ENCODE measurements at regions not wholly inside any gene's neighbourhood (a gene's known extent, or its start where the extent isn't known, plus 50 kb on each side); places are given as distances from the start of the nearest gene placed in this dataset.

DNA sequence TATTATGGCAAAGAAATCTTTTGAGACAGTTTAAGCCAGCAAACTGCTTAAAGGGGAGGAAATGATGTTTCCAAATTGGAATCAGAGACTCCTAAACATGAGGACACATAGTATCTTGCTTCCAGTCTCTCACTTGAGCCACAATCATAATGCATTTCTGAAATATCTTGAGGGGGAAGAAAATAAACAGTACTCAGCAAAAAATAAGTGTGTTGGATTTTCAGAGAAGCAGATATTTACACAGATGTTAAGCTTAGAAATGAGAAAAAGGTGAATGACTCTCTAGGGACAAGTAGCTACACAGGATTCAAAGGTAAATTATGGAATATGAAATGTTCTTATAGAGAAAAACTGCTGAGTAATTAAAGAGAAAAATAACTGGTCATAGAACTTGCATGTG is 1583.6 kb downstream of the CDH8 start:
- no peaks in the 10 kb centered on the region for H3K9me2 ChIP-seq (ENCODE audit: insufficient read depth)
- H2AFZ ChIP-seq = no peak overlapping the region
- no peaks in the 10 kb centered on the region for H3K27me3 ChIP-seq (ENCODE audit: insufficient read depth)
- TF ChIP-seq, protein P1, sequence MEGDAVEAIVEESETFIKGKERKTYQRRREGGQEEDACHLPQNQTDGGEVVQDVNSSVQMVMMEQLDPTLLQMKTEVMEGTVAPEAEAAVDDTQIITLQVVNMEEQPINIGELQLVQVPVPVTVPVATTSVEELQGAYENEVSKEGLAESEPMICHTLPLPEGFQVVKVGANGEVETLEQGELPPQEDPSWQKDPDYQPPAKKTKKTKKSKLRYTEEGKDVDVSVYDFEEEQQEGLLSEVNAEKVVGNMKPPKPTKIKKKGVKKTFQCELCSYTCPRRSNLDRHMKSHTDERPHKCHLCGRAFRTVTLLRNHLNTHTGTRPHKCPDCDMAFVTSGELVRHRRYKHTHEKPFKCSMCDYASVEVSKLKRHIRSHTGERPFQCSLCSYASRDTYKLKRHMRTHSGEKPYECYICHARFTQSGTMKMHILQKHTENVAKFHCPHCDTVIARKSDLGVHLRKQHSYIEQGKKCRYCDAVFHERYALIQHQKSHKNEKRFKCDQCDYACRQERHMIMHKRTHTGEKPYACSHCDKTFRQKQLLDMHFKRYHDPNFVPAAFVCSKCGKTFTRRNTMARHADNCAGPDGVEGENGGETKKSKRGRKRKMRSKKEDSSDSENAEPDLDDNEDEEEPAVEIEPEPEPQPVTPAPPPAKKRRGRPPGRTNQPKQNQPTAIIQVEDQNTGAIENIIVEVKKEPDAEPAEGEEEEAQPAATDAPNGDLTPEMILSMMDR (conservative IDR thresholded peaks at IDR 0.05; ENCODE audit: low read depth in 2 of 2) = no peak
- TF ChIP-seq, protein P2, sequence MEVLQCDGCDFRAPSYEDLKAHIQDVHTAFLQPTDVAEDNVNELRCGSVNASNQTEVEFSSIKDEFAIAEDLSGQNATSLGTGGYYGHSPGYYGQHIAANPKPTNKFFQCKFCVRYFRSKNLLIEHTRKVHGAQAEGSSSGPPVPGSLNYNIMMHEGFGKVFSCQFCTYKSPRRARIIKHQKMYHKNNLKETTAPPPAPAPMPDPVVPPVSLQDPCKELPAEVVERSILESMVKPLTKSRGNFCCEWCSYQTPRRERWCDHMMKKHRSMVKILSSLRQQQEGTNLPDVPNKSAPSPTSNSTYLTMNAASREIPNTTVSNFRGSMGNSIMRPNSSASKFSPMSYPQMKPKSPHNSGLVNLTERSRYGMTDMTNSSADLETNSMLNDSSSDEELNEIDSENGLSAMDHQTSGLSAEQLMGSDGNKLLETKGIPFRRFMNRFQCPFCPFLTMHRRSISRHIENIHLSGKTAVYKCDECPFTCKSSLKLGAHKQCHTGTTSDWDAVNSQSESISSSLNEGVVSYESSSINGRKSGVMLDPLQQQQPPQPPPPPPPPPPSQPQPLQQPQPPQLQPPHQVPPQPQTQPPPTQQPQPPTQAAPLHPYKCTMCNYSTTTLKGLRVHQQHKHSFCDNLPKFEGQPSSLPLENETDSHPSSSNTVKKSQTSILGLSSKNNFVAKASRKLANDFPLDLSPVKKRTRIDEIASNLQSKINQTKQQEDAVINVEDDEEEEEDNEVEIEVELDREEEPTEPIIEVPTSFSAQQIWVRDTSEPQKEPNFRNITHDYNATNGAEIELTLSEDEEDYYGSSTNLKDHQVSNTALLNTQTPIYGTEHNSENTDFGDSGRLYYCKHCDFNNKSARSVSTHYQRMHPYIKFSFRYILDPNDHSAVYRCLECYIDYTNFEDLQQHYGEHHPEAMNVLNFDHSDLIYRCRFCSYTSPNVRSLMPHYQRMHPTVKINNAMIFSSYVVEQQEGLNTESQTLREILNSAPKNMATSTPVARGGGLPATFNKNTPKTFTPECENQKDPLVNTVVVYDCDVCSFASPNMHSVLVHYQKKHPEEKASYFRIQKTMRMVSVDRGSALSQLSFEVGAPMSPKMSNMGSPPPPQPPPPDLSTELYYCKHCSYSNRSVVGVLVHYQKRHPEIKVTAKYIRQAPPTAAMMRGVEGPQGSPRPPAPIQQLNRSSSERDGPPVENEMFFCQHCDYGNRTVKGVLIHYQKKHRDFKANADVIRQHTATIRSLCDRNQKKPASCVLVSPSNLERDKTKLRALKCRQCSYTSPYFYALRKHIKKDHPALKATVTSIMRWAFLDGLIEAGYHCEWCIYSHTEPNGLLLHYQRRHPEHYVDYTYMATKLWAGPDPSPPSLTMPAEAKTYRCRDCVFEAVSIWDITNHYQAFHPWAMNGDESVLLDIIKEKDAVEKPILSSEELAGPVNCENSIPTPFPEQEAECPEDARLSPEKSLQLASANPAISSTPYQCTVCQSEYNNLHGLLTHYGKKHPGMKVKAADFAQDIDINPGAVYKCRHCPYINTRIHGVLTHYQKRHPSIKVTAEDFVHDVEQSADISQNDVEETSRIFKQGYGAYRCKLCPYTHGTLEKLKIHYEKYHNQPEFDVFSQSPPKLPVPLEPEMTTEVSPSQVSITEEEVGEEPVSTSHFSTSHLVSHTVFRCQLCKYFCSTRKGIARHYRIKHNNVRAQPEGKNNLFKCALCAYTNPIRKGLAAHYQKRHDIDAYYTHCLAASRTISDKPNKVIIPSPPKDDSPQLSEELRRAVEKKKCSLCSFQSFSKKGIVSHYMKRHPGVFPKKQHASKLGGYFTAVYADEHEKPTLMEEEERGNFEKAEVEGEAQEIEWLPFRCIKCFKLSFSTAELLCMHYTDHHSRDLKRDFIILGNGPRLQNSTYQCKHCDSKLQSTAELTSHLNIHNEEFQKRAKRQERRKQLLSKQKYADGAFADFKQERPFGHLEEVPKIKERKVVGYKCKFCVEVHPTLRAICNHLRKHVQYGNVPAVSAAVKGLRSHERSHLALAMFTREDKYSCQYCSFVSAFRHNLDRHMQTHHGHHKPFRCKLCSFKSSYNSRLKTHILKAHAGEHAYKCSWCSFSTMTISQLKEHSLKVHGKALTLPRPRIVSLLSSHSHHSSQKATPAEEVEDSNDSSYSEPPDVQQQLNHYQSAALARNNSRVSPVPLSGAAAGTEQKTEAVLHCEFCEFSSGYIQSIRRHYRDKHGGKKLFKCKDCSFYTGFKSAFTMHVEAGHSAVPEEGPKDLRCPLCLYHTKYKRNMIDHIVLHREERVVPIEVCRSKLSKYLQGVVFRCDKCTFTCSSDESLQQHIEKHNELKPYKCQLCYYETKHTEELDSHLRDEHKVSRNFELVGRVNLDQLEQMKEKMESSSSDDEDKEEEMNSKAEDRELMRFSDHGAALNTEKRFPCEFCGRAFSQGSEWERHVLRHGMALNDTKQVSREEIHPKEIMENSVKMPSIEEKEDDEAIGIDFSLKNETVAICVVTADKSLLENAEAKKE (CRISPR knock-in tag; IDR thresholded peaks at IDR 0.05) = no peak
- TF ChIP-seq, protein P3, sequence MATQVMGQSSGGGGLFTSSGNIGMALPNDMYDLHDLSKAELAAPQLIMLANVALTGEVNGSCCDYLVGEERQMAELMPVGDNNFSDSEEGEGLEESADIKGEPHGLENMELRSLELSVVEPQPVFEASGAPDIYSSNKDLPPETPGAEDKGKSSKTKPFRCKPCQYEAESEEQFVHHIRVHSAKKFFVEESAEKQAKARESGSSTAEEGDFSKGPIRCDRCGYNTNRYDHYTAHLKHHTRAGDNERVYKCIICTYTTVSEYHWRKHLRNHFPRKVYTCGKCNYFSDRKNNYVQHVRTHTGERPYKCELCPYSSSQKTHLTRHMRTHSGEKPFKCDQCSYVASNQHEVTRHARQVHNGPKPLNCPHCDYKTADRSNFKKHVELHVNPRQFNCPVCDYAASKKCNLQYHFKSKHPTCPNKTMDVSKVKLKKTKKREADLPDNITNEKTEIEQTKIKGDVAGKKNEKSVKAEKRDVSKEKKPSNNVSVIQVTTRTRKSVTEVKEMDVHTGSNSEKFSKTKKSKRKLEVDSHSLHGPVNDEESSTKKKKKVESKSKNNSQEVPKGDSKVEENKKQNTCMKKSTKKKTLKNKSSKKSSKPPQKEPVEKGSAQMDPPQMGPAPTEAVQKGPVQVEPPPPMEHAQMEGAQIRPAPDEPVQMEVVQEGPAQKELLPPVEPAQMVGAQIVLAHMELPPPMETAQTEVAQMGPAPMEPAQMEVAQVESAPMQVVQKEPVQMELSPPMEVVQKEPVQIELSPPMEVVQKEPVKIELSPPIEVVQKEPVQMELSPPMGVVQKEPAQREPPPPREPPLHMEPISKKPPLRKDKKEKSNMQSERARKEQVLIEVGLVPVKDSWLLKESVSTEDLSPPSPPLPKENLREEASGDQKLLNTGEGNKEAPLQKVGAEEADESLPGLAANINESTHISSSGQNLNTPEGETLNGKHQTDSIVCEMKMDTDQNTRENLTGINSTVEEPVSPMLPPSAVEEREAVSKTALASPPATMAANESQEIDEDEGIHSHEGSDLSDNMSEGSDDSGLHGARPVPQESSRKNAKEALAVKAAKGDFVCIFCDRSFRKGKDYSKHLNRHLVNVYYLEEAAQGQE (IDR thresholded peaks at IDR 0.05; ENCODE audit: unreplicated experiment) = no peak
- TF ChIP-seq ZNF114 (CRISPR knock-in tag; IDR thresholded peaks at IDR 0.05) (no peak), NANOG (IDR thresholded peaks at IDR 0.05; ENCODE audit: borderline replicate concordance) (no peak), JUNB (IDR thresholded peaks at IDR 0.05; ENCODE audit: unreplicated experiment) (no peak), POLR2AphosphoS5 (IDR thresholded peaks at IDR 0.05; ENCODE audit: low read depth) (no peak), STAT1 (IDR thresholded peaks at IDR 0.05; ENCODE audit: unreplicated experiment) (no peak), ZNF331 (CRISPR knock-in tag; IDR thresholded peaks at IDR 0.05; ENCODE audit: low read depth) (no peak), CREB1 (CRISPR knock-in tag; IDR thresholded peaks at IDR 0.05; ENCODE audit: low read depth) (no peak), EZH2phosphoT487 (IDR thresholded peaks at IDR 0.05; ENCODE audit: unreplicated experiment) (no peak), EZH2 (IDR thresholded peaks at IDR 0.05; ENCODE audit: low read depth, unreplicated experiment) (no peak)
- TF ChIP-seq, protein P4, sequence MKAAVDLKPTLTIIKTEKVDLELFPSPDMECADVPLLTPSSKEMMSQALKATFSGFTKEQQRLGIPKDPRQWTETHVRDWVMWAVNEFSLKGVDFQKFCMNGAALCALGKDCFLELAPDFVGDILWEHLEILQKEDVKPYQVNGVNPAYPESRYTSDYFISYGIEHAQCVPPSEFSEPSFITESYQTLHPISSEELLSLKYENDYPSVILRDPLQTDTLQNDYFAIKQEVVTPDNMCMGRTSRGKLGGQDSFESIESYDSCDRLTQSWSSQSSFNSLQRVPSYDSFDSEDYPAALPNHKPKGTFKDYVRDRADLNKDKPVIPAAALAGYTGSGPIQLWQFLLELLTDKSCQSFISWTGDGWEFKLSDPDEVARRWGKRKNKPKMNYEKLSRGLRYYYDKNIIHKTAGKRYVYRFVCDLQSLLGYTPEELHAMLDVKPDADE (IDR thresholded peaks at IDR 0.05) = no peak
- H3K4me3 Mint-ChIP-seq = no peak overlapping the region
- no peak overlapping the region for H3K4me2 ChIP-seq
- no peak overlapping the region for H3K4me3 ChIP-seq
- no peak overlapping the region for H3K27ac Mint-ChIP-seq
- H3K79me2 ChIP-seq (replicated peaks; ENCODE audit: insufficient read depth) = no peaks in the 10 kb centered on the region
- no peak overlapping the region for H3K27ac ChIP-seq (ENCODE audit: low read depth)
- H4K20me1 ChIP-seq (replicated peaks; ENCODE audit: insufficient read depth) = no peaks in the 10 kb centered on the region
- no peak for ATAC-seq
- H3F3A ChIP-seq (replicated peaks; ENCODE audit: low read depth) = no peaks in the 10 kb centered on the region
- H3K9me3 Mint-ChIP-seq = 0 out of 3 replicates have a peak, but pooled peaks cover 2% of the 10 kb centered on the region
- no peaks in the 10 kb centered on the region for H3K4me1 Mint-ChIP-seq
- no peak for DNase-seq (ENCODE audit: low spot score)
- no peaks in the 10 kb centered on the region for H3K36me3 Mint-ChIP-seq (ENCODE audit: low read depth)
- no peaks in the 10 kb centered on the region for H3K36me3 ChIP-seq (ENCODE audit: insufficient read depth)
- H3K4me1 ChIP-seq (ENCODE audit: insufficient read depth) = no peaks in the 10 kb centered on the region
- H3K27me3 Mint-ChIP-seq (ENCODE audit: insufficient read depth, low read depth, poor library complexity) = no peaks in the 10 kb centered on the region
